Right ventricle myocardium superior (tissue), 1 donor: ENCODE measurements at regions not wholly inside any gene's neighbourhood (a gene's known extent, or its start where the extent isn't known, plus 50 kb on each side); places are given as distances from the start of the nearest gene placed in this dataset.
A peak's percentile ranks its signal among the peaks of the same experiment; 100 is the strongest.
"Not testable (repeated sequence)": the region's sequence is repeated elsewhere in the genome, so short reads cannot be mapped to it uniquely, and the experiment has no call there.

Experiments used
- ATAC-seq: fragments of 200-7000 bp; cut with Tn5 transposase; one replicate; pipeline ENCODE4 v1.9.1; 2020; ENCODE audit warnings: mild to moderate bottlenecking; ENCODE audit not compliant: poor library complexity
- DNase-seq: peaks from one replicate; pipeline ENCODE4 v3.0.0-alpha.2; 2020
- intact Hi-C: fragments of 100-400 bp; cut with DNase I; formaldehyde crosslinking; loops from one replicate; pipeline ENCODE4 v1.11.2; 2022
- donor health status: DM: no; HTN: yes; CAD: no; lungs with severe emphysema.

GRCh38 chr22:25346859-25347751 is 127.7 kb downstream of the CRYBB2 start:
- DNase-seq (no peak), ATAC-seq (no peak)
- intact Hi-C loops: no loop called here

DNA sequence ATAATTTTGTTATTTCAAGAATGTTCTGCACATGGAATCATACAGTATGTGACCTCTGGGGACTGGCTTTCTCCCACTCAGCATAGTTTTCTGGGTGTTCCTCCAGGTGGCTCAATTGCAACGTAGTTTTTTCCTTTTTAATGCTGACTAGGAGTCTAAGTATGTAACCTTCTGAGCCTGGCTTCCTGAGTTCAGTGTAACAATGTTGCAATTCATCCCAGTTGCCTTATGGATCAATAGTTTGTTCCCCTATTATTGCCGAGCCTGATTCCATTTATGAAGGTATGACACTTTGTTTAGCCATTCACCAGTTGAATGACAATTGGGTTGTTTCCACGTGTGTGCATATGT is 128.3 kb downstream of the CRYBB2 start:
- DNase-seq (no peak), ATAC-seq (no peak)
- intact Hi-C loops: no loop called here

DNA sequence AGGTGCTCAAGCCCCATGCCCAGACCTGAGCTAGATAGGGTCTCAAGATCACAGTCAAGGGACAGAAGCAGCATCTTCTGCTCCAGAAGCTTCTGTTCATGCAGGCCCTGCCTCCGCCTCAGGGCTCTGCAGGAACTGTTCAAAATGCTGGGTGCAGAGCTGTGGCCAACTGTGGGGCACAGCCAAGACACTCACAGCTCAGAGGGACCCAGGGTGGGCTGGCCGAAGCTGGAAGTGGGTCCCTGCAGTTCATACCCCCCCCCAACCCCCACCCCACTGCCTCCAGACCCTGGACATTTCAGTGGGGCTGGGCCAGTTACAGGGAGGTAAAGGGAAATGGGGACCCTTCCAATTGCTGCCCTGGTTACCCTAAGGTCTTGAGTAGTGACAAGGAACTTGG is 129.0 kb downstream of the CRYBB2 start:
- intact Hi-C loops: no loop called here
- DNase-seq: no peak
- no peak for ATAC-seq

GRCh38 chr22:25348996-25349395 is 129.6 kb downstream of the CRYBB2 start:
- ATAC-seq, DNase-seq, intact Hi-C loops: not testable (repeated sequence)

- no peak for ATAC-seq
- intact Hi-C loops: no loop called here
- DNase-seq: no peak
Measured at GRCh38 chr22:25350551-25350971, 131.1 kb downstream of the CRYBB2 start.

DNA sequence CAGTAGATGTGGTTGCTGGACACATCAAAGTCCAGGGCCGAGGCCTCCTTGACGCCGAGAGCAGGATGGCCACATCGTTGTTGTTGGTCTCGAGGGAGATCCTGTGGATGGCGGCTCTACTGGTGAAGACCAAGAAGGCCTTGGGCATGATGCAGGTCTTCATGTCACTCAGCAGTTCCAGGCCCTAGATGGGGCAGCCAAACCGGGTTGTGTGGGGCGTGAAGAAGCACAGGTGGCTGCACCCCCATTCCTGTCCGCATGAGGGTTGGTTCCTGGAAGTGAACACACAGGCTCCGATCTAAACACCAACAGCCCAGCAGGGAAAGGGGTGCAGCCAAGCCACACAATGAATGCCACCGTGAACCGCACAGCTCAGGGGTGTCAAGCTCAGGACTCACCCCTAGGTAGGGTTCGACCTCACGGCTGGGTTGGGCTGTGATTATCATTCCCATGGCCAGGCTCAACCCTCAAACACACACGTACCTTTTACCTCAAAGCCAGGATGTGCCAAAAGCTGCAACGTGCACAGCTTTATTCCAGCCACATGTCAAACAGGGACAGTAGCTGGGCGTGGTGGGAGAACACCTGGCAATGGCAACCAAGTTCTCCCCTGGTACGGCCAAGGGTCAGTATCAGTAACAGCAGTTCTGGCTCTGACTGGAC is 132.3 kb downstream of the CRYBB2 start:
- DNase-seq (no peak), ATAC-seq (no peak)
- intact Hi-C loops: no loop called here

- no peak for ATAC-seq
- intact Hi-C loops: no loop called here
- DNase-seq: no peak
Measured at GRCh38 chr22:25352294-25352680, 132.8 kb downstream of the CRYBB2 start.

GRCh38 chr22:25353516-25354445 is 134.3 kb downstream of the CRYBB2 start:
- ATAC-seq: no peak
- intact Hi-C loops: no loop called here
- no peak for DNase-seq

GRCh38 chr22:25354456-25354855 is 135.0 kb downstream of the CRYBB2 start:
- no peak for ATAC-seq
- no peak for DNase-seq
- intact Hi-C loops: no loop called here

GRCh38 chr22:25357132-25357455 is 137.7 kb downstream of the CRYBB2 start:
- no peak for DNase-seq
- ATAC-seq: no peak
- intact Hi-C loops: no loop called here

DNA sequence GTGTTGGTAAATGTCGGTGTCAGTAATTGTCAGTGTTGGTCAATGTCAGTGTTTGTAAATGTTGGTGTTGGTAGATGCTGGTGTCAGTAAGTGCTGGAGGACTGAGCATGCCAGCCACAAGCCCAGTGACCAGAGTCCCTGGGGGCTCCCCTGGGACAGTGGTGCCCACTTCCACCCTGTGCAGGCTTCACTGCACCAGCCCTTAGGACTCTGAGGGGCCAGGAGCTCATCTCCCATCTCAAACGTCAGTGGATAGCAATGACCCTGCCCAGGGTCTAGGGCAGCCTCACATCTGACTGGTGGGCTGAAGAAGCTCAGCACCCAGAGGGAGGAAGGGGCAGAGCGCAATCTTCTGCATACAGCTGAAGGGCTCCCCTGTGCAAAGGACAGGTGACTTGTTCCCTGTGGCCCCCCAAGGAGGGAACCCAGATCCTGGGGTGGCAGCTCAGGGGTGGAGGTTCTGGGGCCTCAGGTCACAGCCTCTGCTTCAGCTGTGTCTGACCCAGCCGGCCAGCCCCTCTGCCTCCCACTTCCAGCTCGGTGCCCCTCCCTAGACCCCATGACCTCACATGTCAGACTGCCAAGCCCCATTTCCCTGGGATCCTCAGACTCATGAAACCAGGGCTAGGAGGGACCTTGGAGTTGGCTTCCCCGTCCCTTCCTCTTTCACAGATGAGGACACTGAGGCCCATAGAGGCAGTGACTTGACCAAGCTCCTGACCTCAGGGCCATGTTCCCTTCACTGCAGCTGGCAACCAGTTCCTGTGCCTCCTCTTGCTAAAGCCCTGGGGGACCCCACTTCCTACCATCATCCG is 138.4 kb downstream of the CRYBB2 start:
- DNase-seq (no peak), ATAC-seq (no peak)
- intact Hi-C loops: no loop called here

DNA sequence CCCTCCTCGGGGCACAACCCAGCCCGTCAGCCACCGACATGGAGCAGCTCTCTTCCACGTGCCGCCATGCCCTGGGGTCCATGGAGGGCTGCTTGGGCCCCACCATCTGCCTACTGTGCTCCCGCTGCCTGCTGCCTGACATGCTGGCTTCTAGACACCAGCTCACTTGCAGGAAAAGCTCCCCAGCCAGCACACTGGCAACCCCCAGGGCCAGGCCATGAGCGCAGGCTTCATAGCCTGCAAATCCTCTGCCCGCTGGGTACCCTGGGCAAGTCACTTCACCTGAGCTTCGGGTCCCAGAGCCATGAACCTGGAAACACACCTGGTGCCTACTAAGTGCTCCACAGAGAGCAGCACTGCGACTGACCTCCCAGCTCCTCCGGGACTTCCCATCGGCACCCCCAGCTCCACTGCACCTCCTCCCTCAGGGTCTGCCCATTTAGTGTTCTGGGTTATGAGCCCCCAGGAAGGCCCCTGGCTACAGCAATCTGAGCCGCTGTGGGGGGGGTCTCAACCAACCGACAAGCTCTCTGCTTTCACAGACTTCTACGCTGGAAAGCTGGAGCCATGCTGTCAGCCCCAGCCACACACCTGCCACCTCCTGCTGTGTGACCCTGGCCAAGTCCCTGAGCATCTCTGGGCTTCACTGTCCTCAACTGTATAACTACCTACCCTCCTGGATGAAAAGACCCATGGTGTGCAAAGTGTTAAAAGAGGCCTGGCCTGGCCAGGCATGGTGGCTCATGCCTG is 139.2 kb downstream of the CRYBB2 start:
- DNase-seq: no peak
- intact Hi-C loops: no loop called here

DNA sequence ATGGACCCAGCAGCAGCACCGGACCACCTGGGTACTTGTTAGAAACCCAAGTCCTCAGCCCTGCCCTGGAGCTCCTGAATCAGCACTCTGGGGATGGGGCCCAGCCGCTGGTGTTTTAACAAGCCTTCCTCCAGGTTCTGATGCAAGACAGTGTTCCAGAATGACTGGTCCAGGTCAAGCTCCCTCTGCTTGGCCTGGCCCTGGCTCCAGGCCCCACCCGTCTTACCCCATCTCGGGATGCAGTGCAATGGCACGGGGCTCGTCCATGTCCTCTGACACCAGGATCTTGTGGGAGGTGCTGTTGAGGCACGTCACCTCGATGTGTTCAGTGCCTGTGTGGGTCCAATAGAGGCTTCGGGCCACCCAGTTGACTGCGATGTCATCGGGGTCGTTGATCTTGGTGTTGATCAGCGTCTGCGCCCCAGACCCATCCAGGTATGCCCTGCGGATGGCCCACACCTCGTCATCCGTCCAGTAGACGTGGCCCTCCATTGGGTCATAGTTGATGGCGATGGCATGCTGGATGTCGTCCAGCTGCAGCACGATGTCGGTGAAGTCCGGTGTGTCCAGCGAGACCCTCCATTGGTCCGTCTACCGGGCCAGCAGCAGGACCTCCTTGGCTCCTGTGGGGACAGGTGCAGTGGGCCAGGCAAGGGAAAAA is 140.3 kb downstream of the CRYBB2 start:
- intact Hi-C loops: loop anchor here (5.0 kb wide), 1 partner anchor 43 kb away; no protein-coding TSS in a partner anchor
- ATAC-seq (no peak), DNase-seq (no peak)

More for the DNA sequence above, 139.2 kb downstream of the CRYBB2 start:
- ATAC-seq: no peak

DNA sequence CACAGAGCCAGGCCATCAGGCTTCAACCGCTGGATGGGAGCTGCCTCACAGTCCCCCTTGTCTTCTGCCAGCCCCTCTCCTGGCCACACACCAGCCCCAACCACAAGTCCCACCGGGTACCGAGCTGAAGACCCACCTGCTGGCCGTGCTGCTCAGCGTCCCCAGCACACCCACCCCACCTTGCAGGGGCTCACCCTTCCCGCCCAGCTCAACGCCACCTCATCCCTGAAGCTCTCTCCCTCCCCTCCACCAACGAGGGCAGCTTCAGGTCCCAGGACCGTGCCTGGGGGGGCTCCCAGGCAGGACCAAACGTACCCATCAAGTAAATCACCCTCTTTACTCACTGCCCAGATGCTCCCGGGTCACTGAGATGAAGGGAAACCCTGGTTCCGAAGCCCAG is 141.0 kb downstream of the CRYBB2 start:
- intact Hi-C loops: loop anchor here (5.0 kb wide), 1 partner anchor 42 kb away; no protein-coding TSS in a partner anchor
- ATAC-seq (no peak), DNase-seq (no peak)

- ATAC-seq (no peak), DNase-seq (peak; percentile 17)
- intact Hi-C loops: loop anchor here (5.0 kb wide), 1 partner anchor 41 kb away; no protein-coding TSS in a partner anchor
Measured at GRCh38 chr22:25360891-25361645, 141.6 kb downstream of the CRYBB2 start.

- intact Hi-C loops: loop anchor here (5.0 kb wide), 1 partner anchor 40 kb away; no protein-coding TSS in a partner anchor
- DNase-seq: no peak
- ATAC-seq: no peak
Measured at GRCh38 chr22:25361899-25362214, 142.4 kb downstream of the CRYBB2 start.
